ENCODE measurements at regions not wholly inside any gene's neighbourhood (a gene's known extent, or its start where the extent isn't known, plus 50 kb on each side); places are given as distances from the start of the nearest gene placed in this dataset.

DNA sequence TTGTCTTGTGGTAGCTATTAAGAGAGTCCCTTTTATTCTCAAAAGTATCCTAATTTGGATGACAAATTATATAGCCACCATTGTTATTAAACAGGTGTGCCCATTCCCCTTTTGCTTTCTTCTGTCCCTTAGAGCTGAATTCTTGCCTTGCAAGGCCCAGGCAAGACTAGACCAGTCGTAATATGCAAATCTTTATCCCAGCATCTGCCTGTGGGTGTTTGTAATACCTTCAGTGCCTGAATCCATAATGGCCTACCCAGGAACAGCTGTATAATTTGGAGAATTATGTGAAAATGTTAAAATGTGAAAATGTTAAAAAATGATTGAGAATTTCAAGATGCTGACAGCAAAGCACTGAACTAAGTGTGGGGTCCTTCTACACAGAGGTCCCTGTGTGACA, 403.0 kb upstream of the RBMS3 start:
- no peak for TF ChIP-seq POLR2A (IDR thresholded peaks at IDR 0.05)
- TF ChIP-seq, protein P1, sequence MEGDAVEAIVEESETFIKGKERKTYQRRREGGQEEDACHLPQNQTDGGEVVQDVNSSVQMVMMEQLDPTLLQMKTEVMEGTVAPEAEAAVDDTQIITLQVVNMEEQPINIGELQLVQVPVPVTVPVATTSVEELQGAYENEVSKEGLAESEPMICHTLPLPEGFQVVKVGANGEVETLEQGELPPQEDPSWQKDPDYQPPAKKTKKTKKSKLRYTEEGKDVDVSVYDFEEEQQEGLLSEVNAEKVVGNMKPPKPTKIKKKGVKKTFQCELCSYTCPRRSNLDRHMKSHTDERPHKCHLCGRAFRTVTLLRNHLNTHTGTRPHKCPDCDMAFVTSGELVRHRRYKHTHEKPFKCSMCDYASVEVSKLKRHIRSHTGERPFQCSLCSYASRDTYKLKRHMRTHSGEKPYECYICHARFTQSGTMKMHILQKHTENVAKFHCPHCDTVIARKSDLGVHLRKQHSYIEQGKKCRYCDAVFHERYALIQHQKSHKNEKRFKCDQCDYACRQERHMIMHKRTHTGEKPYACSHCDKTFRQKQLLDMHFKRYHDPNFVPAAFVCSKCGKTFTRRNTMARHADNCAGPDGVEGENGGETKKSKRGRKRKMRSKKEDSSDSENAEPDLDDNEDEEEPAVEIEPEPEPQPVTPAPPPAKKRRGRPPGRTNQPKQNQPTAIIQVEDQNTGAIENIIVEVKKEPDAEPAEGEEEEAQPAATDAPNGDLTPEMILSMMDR (IDR thresholded peaks at IDR 0.05 in 4 of 5, conservative IDR thresholded peaks at IDR 0.05 in 1 of 5): no peak

All from gastrocnemius medialis (tissue), 4 donors.